T-cell (primary cell): ENCODE measurements at regions not wholly inside any gene's neighbourhood (a gene's known extent, or its start where the extent isn't known, plus 50 kb on each side); places are given as distances from the start of the nearest gene placed in this dataset.

Experiments used
- ATAC-seq, 4 experiments: fragments of 200-7000 bp in 3 of 4; fragments of 150-1000 bp in 1 of 4; cut with Tn5 transposase; replicated peaks in 1 of 4; 1 replicate in 3 of 4; 2 replicates in 1 of 4; pipeline ENCODE4 v1.10.0; 2021; ENCODE audit warnings: moderate library complexity in 3 of 4, mild to moderate bottlenecking in 2 of 4, moderate number of reproducible peaks in 1 of 4
- CTCF ChIA-PET, 2 donors: fragments of 300-600 bp; sonication (Branson Sonifier 250); formaldehyde crosslinking; loops; one replicate each; lab custom pipeline; 2022; ENCODE audit warnings: antibody characterized with exemption in 2 of 2; lab: Charles Lee
- POLR2A ChIA-PET, 2 donors: fragments of 300-600 bp; sonication (Branson Sonifier 250); formaldehyde crosslinking; loops; one replicate each; lab custom pipeline; 2022; ENCODE audit warnings: antibody characterized with exemption in 2 of 2; lab: Charles Lee
- DNase-seq, 35 experiments: peaks; one replicate each; pipeline versions ENCODE4 v3.0.0 to v3.0.0-alpha.2; 2013 to 2023
- H3K27ac ChIP-seq: one replicate; pipeline ENCODE4 v1.5.1; 2013; ENCODE audit warnings: low read length
- H3K27me3 ChIP-seq, 2 experiments: replicated peaks in 1 of 2; 1 replicate in 1 of 2; 2 replicates in 1 of 2; pipeline versions ENCODE4 v1.6.1 to v1.7.0; 2013; ENCODE audit warnings: low read length in 1 of 2, mixed read lengths in 1 of 2; ENCODE audit not compliant: control insufficient read depth in 2 of 2, insufficient read depth in 2 of 2; ENCODE audit errors: extremely low read depth in 1 of 2
- H3K36me3 ChIP-seq, 2 donors: 1 replicate in 1 of 2; 2 replicates in 1 of 2; pipeline versions ENCODE4 v1.6.1 to v1.7.0; 2013; ENCODE audit warnings: low read length in 1 of 2; ENCODE audit not compliant: control insufficient read depth in 2 of 2, insufficient read depth in 1 of 2; ENCODE audit errors: extremely low read depth in 1 of 2
- H3K4me1 ChIP-seq, 2 experiments: 1 replicate in 1 of 2; 2 replicates in 1 of 2; pipeline versions ENCODE4 v1.6.1 to v1.7.0; 2013; ENCODE audit warnings: low read length in 2 of 2, mixed read lengths in 1 of 2; ENCODE audit not compliant: insufficient read depth in 2 of 2, control insufficient read depth in 1 of 2; ENCODE audit errors: extremely low read depth in 1 of 2
- H3K4me3 ChIP-seq, 2 donors: 1 replicate in 1 of 2; 2 replicates in 1 of 2; pipeline versions ENCODE4 v1.5.1 to v1.7.0; 2013; ENCODE audit warnings: mild to moderate bottlenecking in 2 of 2, low read length in 1 of 2, moderate library complexity in 1 of 2; ENCODE audit not compliant: control insufficient read depth in 1 of 2; ENCODE audit errors: extremely low read depth in 1 of 2
- H3K9me3 ChIP-seq: 2 replicates; pipeline ENCODE4 v1.7.0; 2013
- H3K27ac Mint-ChIP-seq, 2 donors: one replicate each; pipeline ENCODE4 v1.8.0; 2020 to 2021; ENCODE audit warnings: mild to moderate bottlenecking in 2 of 2, mixed read lengths in 2 of 2
- H3K27me3 Mint-ChIP-seq, 2 donors: one replicate each; pipeline ENCODE4 v1.8.0; 2021 to 2022; ENCODE audit warnings: mixed read lengths in 2 of 2
- H3K36me3 Mint-ChIP-seq: one replicate; pipeline ENCODE4 v1.8.0; 2021; ENCODE audit warnings: mixed read lengths
- H3K4me1 Mint-ChIP-seq, 3 donors: one replicate each; pipeline ENCODE4 v1.8.0; 2020 to 2022; ENCODE audit warnings: mixed read lengths in 3 of 3, mild to moderate bottlenecking in 1 of 3
- H3K4me3 Mint-ChIP-seq, 3 donors: one replicate each; pipeline ENCODE4 v1.8.0; 2020 to 2022; ENCODE audit warnings: mild to moderate bottlenecking in 3 of 3, mixed read lengths in 3 of 3, moderate library complexity in 3 of 3
- H3K9me3 Mint-ChIP-seq, 3 donors: one replicate each; pipeline ENCODE4 v1.8.0; 2020 to 2022; ENCODE audit warnings: mixed read lengths in 3 of 3
- WGBS: methylation state at CpG from one replicate; pipeline ENCODE4 v1.1.5; 2013; ENCODE audit warnings: missing lambda C conversion rate; ENCODE audit not compliant: insufficient coverage; 5-methylcytosine and 5-hydroxymethylcytosine counted together

- ATAC-seq (no peak), DNase-seq (no peak)
- H3K27ac ChIP-seq: no peak overlapping the region
- H3K36me3 ChIP-seq: no peaks in the 10 kb centered on the region
- no peak overlapping the region for H3K27ac Mint-ChIP-seq
- H3K27me3 Mint-ChIP-seq: peaks cover 2 to 8% of the 10 kb centered on the region in 2 donors
- CTCF ChIA-PET: interaction anchor here in 1 of 2 donors (1.1 kb wide), 1 partner anchor 15 kb away, joined by 3 read pairs; no protein-coding TSS in a partner anchor
- no peaks in the 10 kb centered on the region for H3K4me1 ChIP-seq
- peaks cover 3% of the 10 kb centered on the region for H3K36me3 Mint-ChIP-seq
- WGBS: no CpG with 5 or more reads among the region's 1 CpG
- POLR2A ChIA-PET: interaction anchor here in 1 of 2 donors (0.6 kb wide), 1 partner anchor 472 kb away, joined by 4 read pairs; no protein-coding TSS in a partner anchor
- no peaks in the 10 kb centered on the region for H3K9me3 Mint-ChIP-seq
- no peak overlapping the region for H3K4me3 ChIP-seq
- no peaks in the 10 kb centered on the region for H3K9me3 ChIP-seq
- H3K4me3 Mint-ChIP-seq: no peak overlapping the region
- H3K4me1 Mint-ChIP-seq: peaks cover 7 to 12% (median 9%) of the 10 kb centered on the region in 3 donors
- H3K27me3 ChIP-seq: no peaks in the 10 kb centered on the region
Measured at GRCh38 chr1:201760516-201760915, 68.4 kb upstream of the IPO9 start.

- no peaks in the 10 kb centered on the region for H3K36me3 ChIP-seq
- H3K27me3 ChIP-seq: no peaks in the 10 kb centered on the region
- ChIA-PET CTCF (no interaction called here), POLR2A (interaction anchor here in 1 of 2 donors (0.6 kb wide), 1 partner anchor 472 kb away, joined by 4 read pairs; no protein-coding TSS in a partner anchor)
- H3K9me3 ChIP-seq: no peaks in the 10 kb centered on the region
- Mint-ChIP-seq H3K27me3 (peaks cover 2 to 8% of the 10 kb centered on the region in 2 donors), H3K27ac (no peak overlapping the region), H3K4me3 (no peak overlapping the region), H3K4me1 (peaks cover 7 to 12% (median 9%) of the 10 kb centered on the region in 3 donors), H3K9me3 (no peaks in the 10 kb centered on the region), H3K36me3 (peaks cover 3% of the 10 kb centered on the region)
- no peaks in the 10 kb centered on the region for H3K4me1 ChIP-seq
- ATAC-seq (no peak), DNase-seq (no peak)
- H3K4me3 ChIP-seq: no peak overlapping the region
- no peak overlapping the region for H3K27ac ChIP-seq
- 81% methylated on average over 5 of the region's 8 CpGs for WGBS
Measured at GRCh38 chr1:201761178-201761577, 67.8 kb upstream of the IPO9 start.

- Mint-ChIP-seq H3K27ac (no peak overlapping the region), H3K36me3 (peaks cover 3% of the 10 kb centered on the region), H3K4me1 (peaks cover 5 to 7% (median 6%) of the 10 kb centered on the region in 3 donors), H3K4me3 (no peak overlapping the region), H3K9me3 (no peaks in the 10 kb centered on the region), H3K27me3 (peaks cover 0 to 6% of the 10 kb centered on the region in 2 donors)
- POLR2A ChIA-PET: no interaction called here
- H3K27ac ChIP-seq: no peak overlapping the region
- ATAC-seq (no peak), DNase-seq (no peak)
- no peaks in the 10 kb centered on the region for H3K4me1 ChIP-seq
- no peak overlapping the region for H3K4me3 ChIP-seq
- 80% methylated on average over 2 of the region's 4 CpGs for WGBS
- no peaks in the 10 kb centered on the region for H3K36me3 ChIP-seq
- H3K9me3 ChIP-seq: no peaks in the 10 kb centered on the region
- CTCF ChIA-PET: no interaction called here
- H3K27me3 ChIP-seq: no peaks in the 10 kb centered on the region
Measured at GRCh38 chr1:201761871-201762270, 67.1 kb upstream of the IPO9 start.

GRCh38 chr1:201762381-201762780 is 66.6 kb upstream of the IPO9 start:
- no peaks in the 10 kb centered on the region for H3K27me3 ChIP-seq
- H3K27ac ChIP-seq: no peak overlapping the region
- Mint-ChIP-seq H3K4me1 (peaks cover 0 to 2% (median 1%) of the 10 kb centered on the region in 3 donors), H3K27ac (no peak overlapping the region), H3K27me3 (peaks cover 0 to under 1% of the 10 kb centered on the region in 2 donors), H3K4me3 (no peak overlapping the region), H3K36me3 (peaks cover 3% of the 10 kb centered on the region), H3K9me3 (no peaks in the 10 kb centered on the region)
- no peak for ATAC-seq
- H3K4me1 ChIP-seq: no peaks in the 10 kb centered on the region
- no peak overlapping the region for H3K4me3 ChIP-seq
- no peak for DNase-seq
- POLR2A ChIA-PET: no interaction called here
- CTCF ChIA-PET: no interaction called here
- no CpG with 5 or more reads among the region's 2 CpGs for WGBS
- H3K9me3 ChIP-seq: no peaks in the 10 kb centered on the region
- H3K36me3 ChIP-seq: no peaks in the 10 kb centered on the region

- H3K9me3 Mint-ChIP-seq: no peaks in the 10 kb centered on the region
- H3K27ac ChIP-seq: no peak overlapping the region
- ATAC-seq (no peak), DNase-seq (no peak)
- H3K36me3 Mint-ChIP-seq: peaks cover 3% of the 10 kb centered on the region
- H3K4me3 Mint-ChIP-seq: no peak overlapping the region
- H3K27me3 Mint-ChIP-seq: no peaks in the 10 kb centered on the region
- no peaks in the 10 kb centered on the region for H3K36me3 ChIP-seq
- H3K27me3 ChIP-seq: no peaks in the 10 kb centered on the region
- no peaks in the 10 kb centered on the region for H3K9me3 ChIP-seq
- 83% methylated on average over 5 of the region's 7 CpGs for WGBS
- POLR2A ChIA-PET: no interaction called here
- H3K4me1 ChIP-seq: no peaks in the 10 kb centered on the region
- H3K27ac Mint-ChIP-seq: no peak overlapping the region
- CTCF ChIA-PET: no interaction called here
- no peak overlapping the region for H3K4me3 ChIP-seq
- H3K4me1 Mint-ChIP-seq: no peaks in the 10 kb centered on the region
Measured at GRCh38 chr1:201763455-201764140, 65.4 kb upstream of the IPO9 start.

- H3K36me3 ChIP-seq: no peaks in the 10 kb centered on the region
- H3K4me1 ChIP-seq: no peaks in the 10 kb centered on the region
- CTCF ChIA-PET: no interaction called here
- no peak overlapping the region for H3K27ac ChIP-seq
- DNase-seq: no peak
- no peak overlapping the region for H3K4me3 Mint-ChIP-seq
- no peaks in the 10 kb centered on the region for H3K9me3 Mint-ChIP-seq
- no peaks in the 10 kb centered on the region for H3K9me3 ChIP-seq
- POLR2A ChIA-PET: no interaction called here
- H3K4me1 Mint-ChIP-seq: no peaks in the 10 kb centered on the region
- no peaks in the 10 kb centered on the region for H3K27me3 Mint-ChIP-seq
- peaks cover 3% of the 10 kb centered on the region for H3K36me3 Mint-ChIP-seq
- no peak overlapping the region for H3K27ac Mint-ChIP-seq
- ATAC-seq: no peak
- no peaks in the 10 kb centered on the region for H3K27me3 ChIP-seq
- WGBS: 90% methylated on average over 1 of the region's 4 CpGs
- H3K4me3 ChIP-seq: no peak overlapping the region
Measured at GRCh38 chr1:201764166-201764565, 64.8 kb upstream of the IPO9 start.
